H1 (cell line): ENCODE measurements at regions not wholly inside any gene's neighbourhood (a gene's known extent, or its start where the extent isn't known, plus 50 kb on each side); places are given as distances from the start of the nearest gene placed in this dataset.

ENCODE experiments used
- EP300 ChIP-seq, 2 experiments: IDR thresholded peaks; 1 replicate in 1 of 2; 2 replicates in 1 of 2; pipeline ENCODE4 v1.6.1; 2011 to 2012; ENCODE audit warnings: low read depth in 2 of 2, low read length in 2 of 2, mild to moderate bottlenecking in 2 of 2, borderline replicate concordance in 1 of 2, inconsistent platforms in 1 of 2, moderate library complexity in 1 of 2
- EZH2 ChIP-seq: fragments of 200-600 bp; sonication (generic); IDR thresholded peaks from 2 replicates; pipeline ENCODE4 v1.7.1; 2012; ENCODE audit warnings: low read depth, mild to moderate bottlenecking, moderate library complexity, low read length, inconsistent platforms; ENCODE audit not compliant: severe bottlenecking
- GTF2F1 ChIP-seq: IDR thresholded peaks from 2 replicates; pipeline ENCODE4 v1.6.1; 2012; ENCODE audit warnings: low read depth, low read length, improper control_type of control experiment, borderline replicate concordance
- POLR2AphosphoS5 ChIP-seq: IDR thresholded peaks from 2 replicates; pipeline ENCODE4 v1.6.1; 2011; ENCODE audit warnings: low read depth, low read length
- RAD21 ChIP-seq, 2 experiments: IDR thresholded peaks in 1 of 2; conservative IDR thresholded peaks in 1 of 2; 2 replicates each; pipeline ENCODE4 v1.6.1; 2011; ENCODE audit warnings: low read depth in 2 of 2, low read length in 2 of 2, improper control_type of control experiment in 1 of 2, inconsistent platforms in 1 of 2, mild to moderate bottlenecking in 1 of 2, moderate library complexity in 1 of 2
- TF ChIP-seq, protein P1 (sequence below): fragments of 300-600 bp; sonication (generic); IDR thresholded peaks from 2 replicates; pipeline ENCODE4 v1.7.1; 2012; ENCODE audit warnings: low read length, moderate library complexity, mild to moderate bottlenecking, inconsistent platforms; ENCODE audit not compliant: insufficient replicate concordance
- TF ChIP-seq, protein P2 (sequence below), 3 experiments: IDR thresholded peaks; 1 replicate in 2 of 3; 2 replicates in 1 of 3; pipeline versions ENCODE4 v1.5.1 to v1.6.1; 2011; ENCODE audit warnings: low read length in 3 of 3, mild to moderate bottlenecking in 3 of 3, inconsistent platforms in 2 of 3, low read depth in 1 of 3, moderate library complexity in 1 of 3; ENCODE audit not compliant: insufficient read depth in 1 of 3; ENCODE audit errors: control extremely low read depth in 1 of 3

- TF ChIP-seq, protein P1, sequence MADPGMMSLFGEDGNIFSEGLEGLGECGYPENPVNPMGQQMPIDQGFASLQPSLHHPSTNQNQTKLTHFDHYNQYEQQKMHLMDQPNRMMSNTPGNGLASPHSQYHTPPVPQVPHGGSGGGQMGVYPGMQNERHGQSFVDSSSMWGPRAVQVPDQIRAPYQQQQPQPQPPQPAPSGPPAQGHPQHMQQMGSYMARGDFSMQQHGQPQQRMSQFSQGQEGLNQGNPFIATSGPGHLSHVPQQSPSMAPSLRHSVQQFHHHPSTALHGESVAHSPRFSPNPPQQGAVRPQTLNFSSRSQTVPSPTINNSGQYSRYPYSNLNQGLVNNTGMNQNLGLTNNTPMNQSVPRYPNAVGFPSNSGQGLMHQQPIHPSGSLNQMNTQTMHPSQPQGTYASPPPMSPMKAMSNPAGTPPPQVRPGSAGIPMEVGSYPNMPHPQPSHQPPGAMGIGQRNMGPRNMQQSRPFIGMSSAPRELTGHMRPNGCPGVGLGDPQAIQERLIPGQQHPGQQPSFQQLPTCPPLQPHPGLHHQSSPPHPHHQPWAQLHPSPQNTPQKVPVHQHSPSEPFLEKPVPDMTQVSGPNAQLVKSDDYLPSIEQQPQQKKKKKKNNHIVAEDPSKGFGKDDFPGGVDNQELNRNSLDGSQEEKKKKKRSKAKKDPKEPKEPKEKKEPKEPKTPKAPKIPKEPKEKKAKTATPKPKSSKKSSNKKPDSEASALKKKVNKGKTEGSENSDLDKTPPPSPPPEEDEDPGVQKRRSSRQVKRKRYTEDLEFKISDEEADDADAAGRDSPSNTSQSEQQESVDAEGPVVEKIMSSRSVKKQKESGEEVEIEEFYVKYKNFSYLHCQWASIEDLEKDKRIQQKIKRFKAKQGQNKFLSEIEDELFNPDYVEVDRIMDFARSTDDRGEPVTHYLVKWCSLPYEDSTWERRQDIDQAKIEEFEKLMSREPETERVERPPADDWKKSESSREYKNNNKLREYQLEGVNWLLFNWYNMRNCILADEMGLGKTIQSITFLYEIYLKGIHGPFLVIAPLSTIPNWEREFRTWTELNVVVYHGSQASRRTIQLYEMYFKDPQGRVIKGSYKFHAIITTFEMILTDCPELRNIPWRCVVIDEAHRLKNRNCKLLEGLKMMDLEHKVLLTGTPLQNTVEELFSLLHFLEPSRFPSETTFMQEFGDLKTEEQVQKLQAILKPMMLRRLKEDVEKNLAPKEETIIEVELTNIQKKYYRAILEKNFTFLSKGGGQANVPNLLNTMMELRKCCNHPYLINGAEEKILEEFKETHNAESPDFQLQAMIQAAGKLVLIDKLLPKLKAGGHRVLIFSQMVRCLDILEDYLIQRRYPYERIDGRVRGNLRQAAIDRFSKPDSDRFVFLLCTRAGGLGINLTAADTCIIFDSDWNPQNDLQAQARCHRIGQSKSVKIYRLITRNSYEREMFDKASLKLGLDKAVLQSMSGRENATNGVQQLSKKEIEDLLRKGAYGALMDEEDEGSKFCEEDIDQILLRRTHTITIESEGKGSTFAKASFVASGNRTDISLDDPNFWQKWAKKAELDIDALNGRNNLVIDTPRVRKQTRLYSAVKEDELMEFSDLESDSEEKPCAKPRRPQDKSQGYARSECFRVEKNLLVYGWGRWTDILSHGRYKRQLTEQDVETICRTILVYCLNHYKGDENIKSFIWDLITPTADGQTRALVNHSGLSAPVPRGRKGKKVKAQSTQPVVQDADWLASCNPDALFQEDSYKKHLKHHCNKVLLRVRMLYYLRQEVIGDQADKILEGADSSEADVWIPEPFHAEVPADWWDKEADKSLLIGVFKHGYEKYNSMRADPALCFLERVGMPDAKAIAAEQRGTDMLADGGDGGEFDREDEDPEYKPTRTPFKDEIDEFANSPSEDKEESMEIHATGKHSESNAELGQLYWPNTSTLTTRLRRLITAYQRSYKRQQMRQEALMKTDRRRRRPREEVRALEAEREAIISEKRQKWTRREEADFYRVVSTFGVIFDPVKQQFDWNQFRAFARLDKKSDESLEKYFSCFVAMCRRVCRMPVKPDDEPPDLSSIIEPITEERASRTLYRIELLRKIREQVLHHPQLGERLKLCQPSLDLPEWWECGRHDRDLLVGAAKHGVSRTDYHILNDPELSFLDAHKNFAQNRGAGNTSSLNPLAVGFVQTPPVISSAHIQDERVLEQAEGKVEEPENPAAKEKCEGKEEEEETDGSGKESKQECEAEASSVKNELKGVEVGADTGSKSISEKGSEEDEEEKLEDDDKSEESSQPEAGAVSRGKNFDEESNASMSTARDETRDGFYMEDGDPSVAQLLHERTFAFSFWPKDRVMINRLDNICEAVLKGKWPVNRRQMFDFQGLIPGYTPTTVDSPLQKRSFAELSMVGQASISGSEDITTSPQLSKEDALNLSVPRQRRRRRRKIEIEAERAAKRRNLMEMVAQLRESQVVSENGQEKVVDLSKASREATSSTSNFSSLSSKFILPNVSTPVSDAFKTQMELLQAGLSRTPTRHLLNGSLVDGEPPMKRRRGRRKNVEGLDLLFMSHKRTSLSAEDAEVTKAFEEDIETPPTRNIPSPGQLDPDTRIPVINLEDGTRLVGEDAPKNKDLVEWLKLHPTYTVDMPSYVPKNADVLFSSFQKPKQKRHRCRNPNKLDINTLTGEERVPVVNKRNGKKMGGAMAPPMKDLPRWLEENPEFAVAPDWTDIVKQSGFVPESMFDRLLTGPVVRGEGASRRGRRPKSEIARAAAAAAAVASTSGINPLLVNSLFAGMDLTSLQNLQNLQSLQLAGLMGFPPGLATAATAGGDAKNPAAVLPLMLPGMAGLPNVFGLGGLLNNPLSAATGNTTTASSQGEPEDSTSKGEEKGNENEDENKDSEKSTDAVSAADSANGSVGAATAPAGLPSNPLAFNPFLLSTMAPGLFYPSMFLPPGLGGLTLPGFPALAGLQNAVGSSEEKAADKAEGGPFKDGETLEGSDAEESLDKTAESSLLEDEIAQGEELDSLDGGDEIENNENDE, result no peak
- TF ChIP-seq, protein P2, sequence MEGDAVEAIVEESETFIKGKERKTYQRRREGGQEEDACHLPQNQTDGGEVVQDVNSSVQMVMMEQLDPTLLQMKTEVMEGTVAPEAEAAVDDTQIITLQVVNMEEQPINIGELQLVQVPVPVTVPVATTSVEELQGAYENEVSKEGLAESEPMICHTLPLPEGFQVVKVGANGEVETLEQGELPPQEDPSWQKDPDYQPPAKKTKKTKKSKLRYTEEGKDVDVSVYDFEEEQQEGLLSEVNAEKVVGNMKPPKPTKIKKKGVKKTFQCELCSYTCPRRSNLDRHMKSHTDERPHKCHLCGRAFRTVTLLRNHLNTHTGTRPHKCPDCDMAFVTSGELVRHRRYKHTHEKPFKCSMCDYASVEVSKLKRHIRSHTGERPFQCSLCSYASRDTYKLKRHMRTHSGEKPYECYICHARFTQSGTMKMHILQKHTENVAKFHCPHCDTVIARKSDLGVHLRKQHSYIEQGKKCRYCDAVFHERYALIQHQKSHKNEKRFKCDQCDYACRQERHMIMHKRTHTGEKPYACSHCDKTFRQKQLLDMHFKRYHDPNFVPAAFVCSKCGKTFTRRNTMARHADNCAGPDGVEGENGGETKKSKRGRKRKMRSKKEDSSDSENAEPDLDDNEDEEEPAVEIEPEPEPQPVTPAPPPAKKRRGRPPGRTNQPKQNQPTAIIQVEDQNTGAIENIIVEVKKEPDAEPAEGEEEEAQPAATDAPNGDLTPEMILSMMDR (IDR thresholded peaks at IDR 0.05; ENCODE audit: control extremely low read depth in 1 of 3, insufficient read depth in 1 of 3, low read depth in 1 of 3, low read length in 3 of 3), result no peak
- TF ChIP-seq EZH2 (no peak), GTF2F1 (no peak), POLR2AphosphoS5 (no peak), RAD21 (IDR thresholded peaks at IDR 0.05 in 1 of 2, conservative IDR thresholded peaks at IDR 0.05 in 1 of 2; ENCODE audit: low read depth in 2 of 2, low read length in 2 of 2) (no peak), EP300 (IDR thresholded peaks at IDR 0.05; ENCODE audit: borderline replicate concordance in 1 of 2, low read depth in 2 of 2, low read length in 2 of 2) (no peak)
These were observed 139.5 kb downstream of the ALOX5 start for GRCh38 chr10:45513551-45513950.
